Transverse colon (tissue), 4 donors: ENCODE measurements at regions not wholly inside any gene's neighbourhood (a gene's known extent, or its start where the extent isn't known, plus 50 kb on each side); places are given as distances from the start of the nearest gene placed in this dataset.

Source experiments
- CTCF ChIP-seq, 5 experiments: fragments of 200-600 bp in 3 of 5; fragments of 450-650 bp in 2 of 5; sonication (generic) in 3 of 5; IDR thresholded peaks; 1 replicate in 2 of 5; 2 replicates in 3 of 5; pipeline ENCODE4 v1.5.1; 2016 to 2017; ENCODE audit warnings: antibody characterized with exemption in 5 of 5, inconsistent platforms in 3 of 5, mild to moderate bottlenecking in 2 of 5, moderate library complexity in 1 of 5
- EP300 ChIP-seq: sonication (generic); formaldehyde crosslinking; IDR thresholded peaks from one replicate; pipeline ENCODE4 v1.6.1; 2017; ENCODE audit warnings: antibody characterized with exemption, low read depth
- POLR2A ChIP-seq: fragments of 450-650 bp; IDR thresholded peaks from one replicate; pipeline ENCODE4 v1.6.1; 2016; ENCODE audit warnings: antibody characterized with exemption, mild to moderate bottlenecking, moderate library complexity
- POLR2AphosphoS5 ChIP-seq, 3 donors: sonication (generic); formaldehyde crosslinking; IDR thresholded peaks; one replicate each; pipeline ENCODE4 v1.6.1; 2016; ENCODE audit warnings: antibody characterized with exemption in 3 of 3

- no peak for TF ChIP-seq POLR2A
- TF ChIP-seq EP300 = no peak
- no peak for TF ChIP-seq CTCF (IDR thresholded peaks at IDR 0.05)
- no peak for TF ChIP-seq POLR2AphosphoS5 (IDR thresholded peaks at IDR 0.05)
Observed at GRCh38 chr19:28257396-28257795, 955.6 kb downstream of the UQCRFS1 start.
